Neural cell (in vitro differentiated cells): ENCODE measurements at regions not wholly inside any gene's neighbourhood (a gene's known extent, or its start where the extent isn't known, plus 50 kb on each side); places are given as distances from the start of the nearest gene placed in this dataset.

Experiments
- H2AFZ ChIP-seq: fragments of 200-600, 300-800 bp; sonication (generic), shearing (Covaris generic); 2 replicates; pipeline ENCODE4 v1.6.0; 2014; ENCODE audit warnings: low read depth, mild to moderate bottlenecking, antibody characterized with exemption, low read length, moderate library complexity
- H3F3A ChIP-seq: fragments of 200-600 bp; shearing (Covaris generic); 2 replicates; pipeline ENCODE4 v1.6.1; 2016; ENCODE audit warnings: mild to moderate bottlenecking, moderate library complexity, mixed read lengths, antibody characterized with exemption, low read length; ENCODE audit not compliant: insufficient read depth, poor library complexity, severe bottlenecking
- H3K27ac ChIP-seq: fragments of 200-600, 300-800 bp; sonication (generic), shearing (Covaris generic); 2 replicates; pipeline ENCODE4 v1.5.1; 2014; ENCODE audit warnings: mild to moderate bottlenecking, low read length, moderate library complexity
- H3K27me3 ChIP-seq: fragments of 300-800, 200-600 bp; sonication (generic), shearing (Covaris generic); 2 replicates; pipeline ENCODE4 v1.6.0; 2014; ENCODE audit warnings: mild to moderate bottlenecking, low read depth, low read length, moderate library complexity; ENCODE audit not compliant: insufficient read depth
- H3K36me3 ChIP-seq: fragments of 300-800, 200-600 bp; sonication (generic), shearing (Covaris generic); 2 replicates; pipeline ENCODE4 v1.5.1; 2014; ENCODE audit warnings: mild to moderate bottlenecking, antibody characterized with exemption, low read length, moderate library complexity; ENCODE audit not compliant: insufficient read depth
- H3K4me2 ChIP-seq: fragments of 300-800, 200-600 bp; sonication (generic), shearing (Covaris generic); 2 replicates; pipeline ENCODE4 v1.6.0; 2014; ENCODE audit warnings: mild to moderate bottlenecking, low read length
- H3K4me3 ChIP-seq: fragments of 300-800, 200-600 bp; sonication (generic), shearing (Covaris generic); 2 replicates; pipeline ENCODE4 v1.5.1; 2014; ENCODE audit warnings: mild to moderate bottlenecking, low read length, moderate library complexity
- H3K79me2 ChIP-seq: fragments of 200-600 bp; shearing (Covaris generic); replicated peaks from 2 replicates; pipeline ENCODE4 v1.6.0; 2014; ENCODE audit warnings: mild to moderate bottlenecking, low read length, moderate library complexity; ENCODE audit not compliant: insufficient read depth
- H3K9ac ChIP-seq: fragments of 300-800, 200-600 bp; sonication (generic), shearing (Covaris generic); 2 replicates; pipeline ENCODE4 v1.6.1; 2016; ENCODE audit warnings: mild to moderate bottlenecking, low read length, mixed read lengths
- H3K9me2 ChIP-seq: fragments of 200-600 bp; shearing (Covaris generic); 2 replicates; pipeline ENCODE4 v1.6.1; 2016; ENCODE audit warnings: mild to moderate bottlenecking, low read length, mixed read lengths; ENCODE audit not compliant: insufficient read depth
- H3K9me3 ChIP-seq: fragments of 200-600, 300-800 bp; sonication (generic), shearing (Covaris generic); 2 replicates; pipeline ENCODE4 v1.6.1; 2016; ENCODE audit warnings: mild to moderate bottlenecking, mixed run types, low read length, moderate library complexity, mixed read lengths
- H4K20me1 ChIP-seq: fragments of 200-600 bp; shearing (Covaris generic); 2 replicates; pipeline ENCODE4 v1.6.1; 2016; ENCODE audit warnings: mild to moderate bottlenecking, mixed run types; ENCODE audit not compliant: insufficient read depth
- EP300 ChIP-seq: fragments of 450-650 bp; conservative IDR thresholded peaks from 2 replicates; pipeline ENCODE4 v1.6.1; 2014; ENCODE audit warnings: antibody characterized with exemption, mild to moderate bottlenecking, moderate library complexity; ENCODE audit not compliant: poor library complexity, severe bottlenecking
- EZH2 ChIP-seq: fragments of 200-600, 300-800 bp; shearing (Covaris generic), sonication (generic); IDR thresholded peaks from 2 replicates; pipeline ENCODE4 v1.6.1; 2014; ENCODE audit warnings: antibody characterized with exemption, low read length, borderline replicate concordance, mild to moderate bottlenecking; ENCODE audit not compliant: insufficient read depth, poor library complexity, severe bottlenecking
- MXI1 ChIP-seq: fragments of 450-650 bp; conservative IDR thresholded peaks from 2 replicates; pipeline ENCODE4 v1.6.1; 2014; ENCODE audit warnings: antibody characterized with exemption, mild to moderate bottlenecking; ENCODE audit not compliant: poor library complexity, severe bottlenecking
- POLR2AphosphoS5 ChIP-seq: IDR thresholded peaks from 2 replicates; pipeline ENCODE4 v1.6.1; 2012
- RAD21 ChIP-seq: fragments of 450-650 bp; conservative IDR thresholded peaks from 2 replicates; pipeline ENCODE4 v1.6.1; 2014; ENCODE audit warnings: antibody characterized with exemption, mild to moderate bottlenecking, moderate library complexity
- REST ChIP-seq: IDR thresholded peaks from 2 replicates; pipeline ENCODE4 v1.6.1; 2012; ENCODE audit warnings: borderline replicate concordance
- SMC3 ChIP-seq: fragments of 450-650 bp; conservative IDR thresholded peaks from 2 replicates; pipeline ENCODE4 v1.6.1; 2014; ENCODE audit warnings: antibody characterized with exemption, mild to moderate bottlenecking, moderate library complexity; ENCODE audit not compliant: poor library complexity

GRCh38 chr6:134555672-134556071 lies 237.8 kb upstream of the SGK1 start:
- no peaks in the 10 kb centered on the region for H3K9me2 ChIP-seq
- no peak overlapping the region for H3K27ac ChIP-seq
- no peak overlapping the region for H3K9ac ChIP-seq
- no peaks in the 10 kb centered on the region for H3K9me3 ChIP-seq
- H4K20me1 ChIP-seq = no peaks in the 10 kb centered on the region
- no peaks in the 10 kb centered on the region for H3K79me2 ChIP-seq
- no peak overlapping the region for H2AFZ ChIP-seq
- TF ChIP-seq SMC3 (no peak), EP300 (no peak), EZH2 (no peak)
- H3K4me2 ChIP-seq = no peak overlapping the region
- no peaks in the 10 kb centered on the region for H3K36me3 ChIP-seq
- no peaks in the 10 kb centered on the region for H3K27me3 ChIP-seq
- no peaks in the 10 kb centered on the region for H3F3A ChIP-seq
- no peak overlapping the region for H3K4me3 ChIP-seq

- no peaks in the 10 kb centered on the region for H3F3A ChIP-seq
- H3K9me3 ChIP-seq = no peaks in the 10 kb centered on the region
- H3K79me2 ChIP-seq = no peaks in the 10 kb centered on the region
- no peak overlapping the region for H3K4me2 ChIP-seq
- H2AFZ ChIP-seq = no peak overlapping the region
- no peak overlapping the region for H3K9ac ChIP-seq
- no peaks in the 10 kb centered on the region for H3K27me3 ChIP-seq
- H3K36me3 ChIP-seq = no peaks in the 10 kb centered on the region
- TF ChIP-seq RAD21 = no peak
- no peak overlapping the region for H3K27ac ChIP-seq
- no peaks in the 10 kb centered on the region for H3K9me2 ChIP-seq
- H4K20me1 ChIP-seq = no peaks in the 10 kb centered on the region
- H3K4me3 ChIP-seq = no peak overlapping the region
Observed at GRCh38 chr6:134553936-134554335, 236.0 kb upstream of the SGK1 start.

- Histone ChIP-seq H3K4me3 (no peak overlapping the region), H3K27me3 (no peaks in the 10 kb centered on the region), H3K79me2 (no peaks in the 10 kb centered on the region), H2AFZ (no peak overlapping the region), H3K9ac (no peak overlapping the region), H3K27ac (no peak overlapping the region), H3K9me2 (no peaks in the 10 kb centered on the region), H3K4me2 (no peak overlapping the region), H4K20me1 (no peaks in the 10 kb centered on the region), H3K36me3 (no peaks in the 10 kb centered on the region), H3F3A (no peaks in the 10 kb centered on the region), H3K9me3 (no peaks in the 10 kb centered on the region)
- TF ChIP-seq EZH2 = no peak
- TF ChIP-seq REST = no peak
- TF ChIP-seq POLR2AphosphoS5 = no peak
- no peak for TF ChIP-seq EP300
- no peak for TF ChIP-seq MXI1
- no peak for TF ChIP-seq SMC3
Observed at GRCh38 chr6:134551245-134551960, 233.5 kb upstream of the SGK1 start.
